ENCODE measurements at regions not wholly inside any gene's neighbourhood (a gene's known extent, or its start where the extent isn't known, plus 50 kb on each side); places are given as distances from the start of the nearest gene placed in this dataset.

GRCh38 chr4:161188578-161188977 is 975.2 kb downstream of the FSTL5 start:
- TF ChIP-seq CTCF (IDR thresholded peaks at IDR 0.05) (no peak), POLR2A (IDR thresholded peaks at IDR 0.05) (no peak), POLR2AphosphoS5 (IDR thresholded peaks at IDR 0.05) (no peak)
